DMS 273 (cell line): ENCODE measurements at regions not wholly inside any gene's neighbourhood (a gene's known extent, or its start where the extent isn't known, plus 50 kb on each side); places are given as distances from the start of the nearest gene placed in this dataset.
A peak's percentile ranks its signal among the peaks of the same experiment; 100 is the strongest.
"Not testable (repeated sequence)": the region's sequence is repeated elsewhere in the genome, so short reads cannot be mapped to it uniquely, and the experiment has no call there.

ENCODE experiments used
- DNase-seq: peaks from one replicate; lab custom pipeline; 2025; ENCODE audit not compliant: unreplicated experiment; lab: John Stamatoyannopoulos, UW

GRCh38 chrX:37075892-37076595, 67.9 kb downstream of the FAM47C start:
- no peak for DNase-seq

- DNase-seq, result no peak
These were observed 68.8 kb downstream of the FAM47C start for GRCh38 chrX:37076983-37077382.

GRCh38 chrX:37077646-37078433, 69.7 kb downstream of the FAM47C start:
- no peak for DNase-seq

- no peak for DNase-seq
These were observed 70.2 kb downstream of the FAM47C start for GRCh38 chrX:37078434-37078703.

- peak; percentile 42 for DNase-seq
These were observed 75.7 kb downstream of the FAM47C start for GRCh38 chrX:37083880-37084279.

GRCh38 chrX:37085699-37086098, 77.5 kb downstream of the FAM47C start:
- DNase-seq, result not testable (repeated sequence)

- not testable (repeated sequence) for DNase-seq
These were observed 78.7 kb downstream of the FAM47C start for GRCh38 chrX:37086820-37087219.

GRCh38 chrX:37087875-37088274, 79.7 kb downstream of the FAM47C start:
- DNase-seq, result not testable (repeated sequence)

GRCh38 chrX:37088778-37089177, 80.6 kb downstream of the FAM47C start:
- not testable (repeated sequence) for DNase-seq

GRCh38 chrX:37090142-37090541, 82.0 kb downstream of the FAM47C start:
- not testable (repeated sequence) for DNase-seq

GRCh38 chrX:37096422-37097124, 88.4 kb downstream of the FAM47C start:
- DNase-seq, result not testable (repeated sequence)
